GM19240 (cell line): ENCODE measurements at regions not wholly inside any gene's neighbourhood (a gene's known extent, or its start where the extent isn't known, plus 50 kb on each side); places are given as distances from the start of the nearest gene placed in this dataset.
"Not testable (repeated sequence)": the region's sequence is repeated elsewhere in the genome, so short reads cannot be mapped to it uniquely, and the experiment has no call there.

Experiments
- DNase-seq: peaks from one replicate; pipeline ENCODE4 v3.0.0; 2011; ENCODE audit warnings: low spot score; ENCODE audit not compliant: insufficient read length

DNA sequence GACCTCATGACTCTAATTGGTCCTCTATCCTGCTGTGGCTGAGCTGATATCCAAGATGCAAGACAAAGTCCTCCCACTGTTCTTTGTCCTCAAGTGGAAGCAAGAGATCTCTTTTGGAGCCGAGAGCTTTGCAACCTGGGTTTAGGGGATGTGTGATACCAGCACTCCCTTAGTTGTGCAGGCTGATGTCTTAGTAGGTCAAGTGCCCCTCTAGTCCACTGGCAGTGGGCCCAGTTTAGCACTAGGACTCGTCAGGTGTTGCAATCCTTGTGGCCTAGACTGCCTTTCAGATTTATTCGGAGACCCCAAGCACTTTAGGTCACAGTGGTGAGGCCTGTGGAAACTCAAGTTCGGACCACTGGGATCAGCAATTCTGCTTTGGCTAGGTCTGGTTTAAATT is 64.0 kb downstream of the GPRASP3 start:
- DNase-seq, result no peak

DNA sequence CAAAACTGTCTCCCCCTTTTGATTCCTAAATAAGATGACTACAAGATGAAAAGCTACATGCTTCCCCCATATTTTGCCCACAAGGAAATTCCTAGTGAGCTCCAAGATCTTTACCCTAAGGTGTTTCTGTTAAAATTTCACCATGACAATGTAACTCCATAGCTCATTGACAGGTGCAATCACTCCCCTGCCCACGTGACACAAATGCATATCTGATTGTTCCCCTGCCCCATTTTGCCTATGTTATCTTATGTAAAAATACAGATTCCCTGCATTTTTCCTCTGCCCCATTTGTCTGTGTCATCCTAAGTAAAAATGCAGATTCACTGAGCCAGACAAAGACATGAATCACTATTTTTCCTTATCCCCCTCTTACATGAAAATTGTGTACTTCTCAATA is 66.7 kb downstream of the GPRASP3 start:
- no peak for DNase-seq

DNA sequence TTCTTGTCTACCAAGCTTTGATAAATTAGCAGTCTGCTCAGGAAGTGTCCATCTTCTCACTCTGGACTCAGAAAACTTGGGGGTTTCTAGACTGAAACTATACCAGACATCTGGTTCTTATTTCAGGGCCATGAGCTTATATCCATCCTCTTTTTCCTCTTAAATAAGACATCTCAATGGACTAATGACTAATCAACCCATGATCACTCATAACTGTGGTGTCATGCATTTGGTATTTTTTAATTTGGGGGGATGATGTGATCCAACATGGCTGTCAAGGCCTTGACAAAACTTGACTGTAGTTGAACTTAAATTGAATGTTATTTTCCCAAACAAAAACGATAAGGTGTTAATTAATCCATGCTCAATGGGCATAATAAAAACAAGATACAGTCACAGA is 87.8 kb downstream of the GPRASP3 start:
- no peak for DNase-seq

DNA sequence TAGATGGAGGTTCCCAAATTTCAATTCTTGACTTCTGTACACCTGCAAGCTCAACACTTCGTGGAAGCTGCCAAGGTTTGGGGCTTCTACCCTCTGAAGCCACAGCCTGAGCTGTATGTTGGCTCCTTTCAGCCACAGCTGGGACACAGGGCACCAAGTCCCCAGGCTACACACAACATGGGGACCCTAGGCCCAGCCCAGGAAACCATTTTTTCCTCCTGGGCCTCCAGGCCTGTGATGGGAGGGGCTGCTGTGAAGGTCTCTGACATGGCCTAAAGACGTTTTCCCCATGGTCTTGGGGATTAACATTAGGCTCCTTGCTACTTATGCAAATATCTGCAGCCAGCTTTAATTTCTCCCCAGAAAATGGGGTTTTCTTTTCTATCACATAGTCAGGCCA is 97.7 kb downstream of the GPRASP3 start:
- not testable (repeated sequence) for DNase-seq

DNA sequence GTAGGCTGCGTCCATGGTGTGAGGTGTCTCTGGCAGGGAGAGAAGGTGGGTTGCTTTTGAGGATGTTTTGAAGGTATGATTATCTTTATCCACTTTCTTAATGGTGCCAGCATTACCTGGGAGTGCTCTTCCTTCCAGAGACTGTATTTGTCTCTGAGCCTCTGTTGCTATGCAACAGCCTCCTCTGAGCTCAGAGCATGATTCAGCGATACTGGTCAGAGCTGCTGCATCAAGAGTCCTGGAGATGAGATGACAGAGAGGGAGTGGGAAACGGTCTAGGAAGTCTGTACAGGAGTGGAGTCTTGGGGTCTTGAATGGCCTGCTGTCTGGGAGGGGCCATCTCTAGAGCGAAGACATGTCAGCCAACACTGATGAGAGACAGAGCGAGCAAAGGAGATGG is 104.4 kb upstream of the RAB40AL start:
- no peak for DNase-seq

DNA sequence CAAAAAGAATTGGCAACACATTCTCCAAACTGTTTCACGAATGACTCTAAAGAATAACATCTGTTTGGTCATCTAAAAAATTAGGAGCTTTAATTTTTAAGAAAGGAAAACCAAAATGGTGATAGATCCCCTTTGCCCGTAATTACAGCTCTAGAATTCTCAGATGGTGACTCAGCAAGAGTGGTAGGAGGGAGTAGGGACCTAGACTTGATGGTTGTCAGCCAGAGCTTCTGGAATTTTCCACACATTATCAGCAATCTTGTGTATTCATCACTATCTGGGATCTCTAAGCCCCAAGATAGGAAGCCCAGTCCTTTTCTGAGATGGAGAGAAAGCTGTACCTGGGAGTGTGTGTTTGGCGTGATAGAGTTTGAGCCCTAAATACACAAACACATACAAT is 103.9 kb upstream of the RAB40AL start:
- no peak for DNase-seq

DNA sequence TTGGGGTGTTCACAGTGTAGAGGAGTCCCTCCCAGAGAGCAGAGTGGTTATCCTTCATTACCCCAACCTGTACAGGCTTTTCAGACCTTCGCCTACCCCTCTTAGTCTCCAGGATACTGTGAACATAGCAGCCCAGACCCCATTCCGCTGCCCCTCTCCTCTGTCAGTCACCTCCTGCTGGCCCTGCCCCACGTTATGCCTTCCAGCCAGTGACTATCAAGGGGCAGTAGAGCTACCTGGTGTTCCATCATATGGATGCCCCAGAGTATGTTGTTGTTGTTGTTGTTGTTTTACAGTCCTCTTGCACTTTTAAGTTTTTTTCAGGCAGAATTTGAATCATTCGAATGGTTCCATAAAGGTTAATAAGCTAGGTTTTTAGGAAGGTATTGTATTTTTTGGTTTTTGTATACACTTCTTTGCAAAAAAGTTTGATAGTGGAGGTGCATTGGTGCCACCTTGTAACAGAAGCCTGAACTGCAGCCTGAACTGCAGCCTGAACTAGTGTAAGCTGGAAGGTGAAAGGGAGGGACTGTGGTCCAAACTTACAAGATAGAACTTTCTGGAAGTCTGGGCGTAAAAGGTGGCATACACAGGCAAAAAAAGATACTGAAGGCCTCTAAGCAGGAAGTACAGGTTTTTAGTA is 101.4 kb upstream of the RAB40AL start:
- DNase-seq, result no peak

DNA sequence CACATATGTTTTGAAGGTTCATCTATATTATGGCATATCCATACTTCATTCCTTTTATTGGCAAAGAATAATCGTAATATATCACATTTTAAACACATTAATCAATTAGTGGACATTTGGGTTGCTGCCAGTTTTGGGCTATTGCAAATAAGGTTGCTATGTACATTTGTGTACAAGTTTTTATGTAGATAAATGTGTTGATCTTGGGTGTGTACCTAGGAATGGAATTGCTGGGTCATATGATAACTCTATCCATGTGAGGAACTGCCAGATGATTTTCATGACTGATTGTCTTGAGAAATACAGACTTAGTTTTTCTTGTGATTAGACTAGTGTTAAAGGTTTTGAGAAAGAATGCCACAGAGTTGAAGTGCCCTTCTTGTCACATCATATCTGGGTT is 99.2 kb upstream of the RAB40AL start:
- no peak for DNase-seq

DNA sequence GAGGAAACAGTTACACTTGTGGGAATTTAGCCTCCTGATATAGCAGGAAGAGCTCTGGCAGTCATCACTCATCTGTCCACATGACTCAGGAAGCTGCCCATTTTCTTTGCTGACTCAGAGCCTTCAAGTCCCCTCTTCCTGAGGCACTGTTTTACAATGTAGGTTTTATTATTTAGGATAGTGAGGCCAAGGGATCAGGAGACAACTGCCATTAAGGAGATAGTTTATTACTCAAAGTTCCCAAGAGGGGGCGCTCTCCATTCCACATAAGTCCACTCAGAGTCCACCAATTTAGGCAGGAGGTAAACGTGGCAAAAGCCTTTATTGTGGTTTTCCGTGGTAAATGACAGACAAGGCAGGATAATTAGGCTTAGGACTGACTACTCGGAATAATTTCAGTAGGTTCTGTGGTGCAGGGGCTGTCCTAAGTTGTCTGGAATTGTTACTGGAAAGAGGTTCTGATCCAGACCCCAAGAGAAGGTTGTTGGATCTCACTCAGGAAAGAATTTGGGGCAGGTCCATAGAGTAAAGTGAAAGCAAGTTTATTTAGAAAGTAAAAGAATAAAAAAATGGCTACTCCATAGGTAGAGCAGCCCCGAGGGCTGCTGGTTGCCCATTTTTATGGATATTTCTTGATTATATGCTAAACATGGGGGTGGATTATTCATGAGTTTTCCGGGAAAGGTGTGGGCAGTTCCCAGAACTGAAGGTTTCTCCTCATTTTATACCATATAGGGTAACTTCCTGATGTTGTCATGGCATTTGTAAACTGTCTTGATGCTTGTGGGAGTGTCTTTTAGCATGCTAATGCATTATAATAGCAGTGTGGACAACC is 96.0 kb upstream of the RAB40AL start:
- DNase-seq, result no peak

DNA sequence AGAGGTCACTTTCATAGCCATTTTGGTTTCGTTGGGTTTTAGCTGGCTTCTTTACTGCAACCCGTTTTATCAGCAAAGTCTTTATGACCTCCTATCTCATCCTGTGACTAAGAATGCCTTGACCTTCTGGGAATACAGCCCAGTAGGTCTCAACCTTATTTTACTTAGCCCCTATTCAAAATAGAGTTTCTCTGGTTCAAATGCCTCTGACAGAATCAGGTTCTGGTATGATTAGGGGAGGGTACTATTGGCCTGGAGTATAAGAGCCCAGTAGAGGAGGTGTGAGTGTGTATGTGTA is 95.4 kb upstream of the RAB40AL start:
- no peak for DNase-seq

DNA sequence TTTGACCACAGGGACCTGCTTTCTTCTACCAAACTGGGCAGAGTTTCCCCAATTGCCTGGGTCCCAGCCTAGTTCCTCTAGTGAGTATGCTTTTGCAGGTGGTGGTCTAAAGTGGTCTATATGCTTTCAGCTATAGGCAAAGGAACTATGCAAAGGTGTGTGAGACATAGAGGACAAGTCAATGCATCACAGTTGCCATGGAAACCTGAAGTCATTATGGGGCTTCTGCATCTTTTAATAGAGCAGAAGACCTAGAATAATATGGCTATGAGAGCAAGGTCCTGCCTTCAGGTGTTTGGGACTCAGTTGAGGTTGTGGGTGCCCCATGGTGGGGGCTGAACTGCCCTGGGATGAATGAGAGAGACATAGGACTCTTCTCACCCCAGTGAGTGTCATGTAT is 92.1 kb upstream of the RAB40AL start:
- DNase-seq, result no peak

DNA sequence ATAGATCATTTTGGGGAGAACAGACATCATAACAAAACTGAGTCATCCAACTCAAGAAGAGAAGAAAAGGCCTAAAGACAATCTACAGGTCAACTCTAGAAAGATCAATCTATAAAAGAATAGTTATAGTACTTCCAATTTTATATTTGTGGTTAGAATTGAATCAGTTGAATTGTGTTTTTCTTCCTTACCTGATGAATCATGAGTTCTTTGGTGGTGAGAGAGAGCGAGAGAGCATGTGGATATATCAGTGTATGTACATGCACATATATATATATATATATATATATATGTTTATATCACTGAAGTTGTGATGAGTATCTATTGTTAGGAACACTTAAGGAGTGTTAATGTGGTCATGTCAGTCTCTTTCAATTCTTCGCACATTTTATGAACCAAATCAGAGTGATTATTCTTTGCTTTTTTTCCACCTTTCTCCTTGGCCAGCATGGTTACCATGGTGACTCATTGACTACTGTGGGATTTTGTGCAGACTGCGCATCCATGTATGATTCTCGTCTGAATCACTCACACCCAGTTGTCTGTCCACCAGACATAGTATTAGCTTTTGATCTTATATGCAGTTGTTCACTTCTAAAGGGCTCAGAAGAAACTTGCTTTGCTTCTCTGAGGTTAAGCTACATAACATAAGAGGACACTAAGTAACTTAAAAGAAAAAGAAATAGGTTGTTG is 90.4 kb upstream of the RAB40AL start:
- DNase-seq, result no peak

DNA sequence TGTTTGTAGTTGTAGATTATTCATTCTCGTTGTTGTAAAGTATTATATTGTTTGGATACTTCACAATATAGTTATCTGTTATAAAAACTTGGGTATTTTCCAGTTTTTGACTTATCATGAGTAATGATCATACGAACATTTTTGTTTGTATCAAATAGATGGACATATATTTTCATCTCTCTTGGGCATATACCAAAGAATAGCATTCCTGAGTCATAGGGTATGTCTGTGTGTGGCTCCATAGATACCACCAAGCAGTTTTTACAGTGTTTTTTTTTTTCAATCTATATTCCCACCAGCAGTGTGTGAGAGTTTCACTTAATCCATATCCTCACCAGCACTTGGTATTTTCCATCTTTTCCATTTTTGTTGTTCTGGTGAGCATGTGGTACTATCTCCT is 89.7 kb upstream of the RAB40AL start:
- DNase-seq, result no peak

DNA sequence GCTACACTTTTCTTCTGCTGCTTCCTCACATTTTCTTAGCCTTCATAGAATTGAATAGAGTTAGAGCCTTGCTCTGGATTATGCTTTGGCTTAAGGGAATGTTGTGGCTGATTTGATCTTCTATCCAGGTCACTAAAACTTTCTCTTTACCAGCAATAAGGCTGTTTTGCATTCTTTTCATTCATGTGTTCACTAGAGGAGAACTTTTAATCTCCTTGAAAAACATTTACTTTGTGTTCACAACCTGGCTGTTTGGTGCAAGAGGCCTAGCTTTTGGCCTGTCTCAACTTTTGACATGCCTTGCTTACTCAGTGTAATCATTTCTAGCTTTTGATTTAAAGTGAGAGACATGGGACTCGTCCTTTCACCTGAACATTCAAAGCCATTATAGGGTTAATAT is 87.7 kb upstream of the RAB40AL start:
- DNase-seq, result no peak

DNA sequence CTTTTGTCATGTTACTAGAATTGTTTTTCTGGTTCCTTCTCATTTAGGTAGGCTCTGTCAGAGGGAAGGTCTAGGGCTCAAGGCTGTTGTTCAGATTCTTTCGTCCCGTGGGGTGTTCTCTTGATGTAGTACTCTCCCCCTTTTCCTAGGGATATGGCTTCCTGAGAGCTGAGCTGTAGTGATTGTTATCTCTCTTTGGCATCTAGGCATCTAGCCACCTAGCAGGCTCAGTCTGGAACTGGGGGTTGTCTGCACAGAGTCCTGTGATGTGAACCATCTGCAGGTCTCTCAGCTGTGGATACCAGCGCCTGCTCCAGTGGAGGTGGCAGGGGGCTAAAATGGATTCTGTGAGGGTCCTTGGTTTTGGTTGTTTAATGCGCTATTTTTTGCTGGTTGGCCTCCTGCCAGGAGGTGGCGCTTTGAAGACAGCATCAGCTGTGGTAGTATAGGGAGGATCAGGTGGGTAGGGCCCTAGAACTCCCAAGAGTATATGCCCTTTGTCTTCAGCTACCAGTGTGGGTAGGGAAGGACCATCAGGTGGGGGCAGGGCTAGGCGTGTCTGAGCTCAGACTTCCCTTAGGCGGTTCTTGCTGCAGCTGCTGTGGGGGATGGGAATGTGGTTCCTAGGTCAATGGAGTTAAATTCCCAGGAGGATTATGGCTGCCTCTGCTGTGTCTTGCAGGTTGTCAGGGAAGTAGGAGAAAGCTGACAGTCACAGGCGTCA is 78.1 kb upstream of the RAB40AL start:
- not testable (repeated sequence) for DNase-seq

DNA sequence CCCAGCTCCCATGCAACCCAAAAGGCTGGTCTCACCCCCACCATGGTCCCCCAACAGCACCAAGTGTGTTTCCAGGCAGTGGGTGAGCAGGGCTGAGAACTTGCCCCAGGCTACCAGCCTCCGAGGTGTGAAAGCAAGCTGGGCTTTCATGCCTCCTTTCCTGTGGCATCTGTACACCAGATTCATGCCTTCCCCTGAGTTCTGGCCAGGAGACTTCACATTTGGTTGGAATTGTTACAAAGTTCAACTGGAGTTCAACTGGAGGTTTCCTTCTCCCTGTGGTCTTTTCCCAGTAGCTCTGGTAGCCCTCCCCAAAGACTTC is 77.6 kb upstream of the RAB40AL start:
- no peak for DNase-seq

DNA sequence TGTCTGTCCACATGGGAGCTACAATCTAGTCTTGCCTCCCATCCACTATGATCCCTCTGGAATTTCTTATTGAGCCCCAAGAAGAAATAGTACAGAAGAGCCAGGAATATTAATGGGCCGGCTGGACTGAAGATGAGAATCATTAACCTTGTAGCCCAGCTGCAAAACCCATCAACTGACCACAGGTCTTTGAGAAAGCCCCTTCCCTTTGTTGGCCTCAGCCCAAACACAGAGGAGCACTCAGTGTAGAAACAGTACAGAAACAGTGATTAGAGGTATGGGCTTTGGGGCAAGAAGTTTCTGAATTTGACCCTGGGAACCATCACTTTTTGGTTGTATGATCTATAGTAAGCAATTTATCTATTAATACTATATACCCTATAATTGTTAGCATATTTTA is 76.8 kb upstream of the RAB40AL start:
- no peak for DNase-seq

DNA sequence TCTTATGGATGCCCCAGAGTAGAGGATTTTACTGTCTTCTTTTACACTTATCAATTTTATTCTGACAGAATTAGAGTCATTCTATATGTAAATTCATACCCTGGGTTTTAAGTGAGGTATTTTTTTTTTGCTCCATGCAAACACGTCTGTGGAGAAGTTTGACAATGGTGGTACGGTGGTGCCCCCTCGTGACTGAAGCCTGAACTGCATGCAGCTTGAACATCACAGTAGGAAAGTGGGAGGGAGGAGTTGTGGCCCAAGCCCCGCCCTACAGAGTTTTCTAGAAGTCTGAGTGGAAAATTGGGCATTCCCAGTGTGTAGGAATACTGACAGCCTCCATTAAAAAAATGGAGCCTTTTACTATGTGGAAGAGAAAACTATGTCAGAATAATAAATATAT is 73.3 kb upstream of the RAB40AL start:
- DNase-seq, result peak; percentile 46

DNA sequence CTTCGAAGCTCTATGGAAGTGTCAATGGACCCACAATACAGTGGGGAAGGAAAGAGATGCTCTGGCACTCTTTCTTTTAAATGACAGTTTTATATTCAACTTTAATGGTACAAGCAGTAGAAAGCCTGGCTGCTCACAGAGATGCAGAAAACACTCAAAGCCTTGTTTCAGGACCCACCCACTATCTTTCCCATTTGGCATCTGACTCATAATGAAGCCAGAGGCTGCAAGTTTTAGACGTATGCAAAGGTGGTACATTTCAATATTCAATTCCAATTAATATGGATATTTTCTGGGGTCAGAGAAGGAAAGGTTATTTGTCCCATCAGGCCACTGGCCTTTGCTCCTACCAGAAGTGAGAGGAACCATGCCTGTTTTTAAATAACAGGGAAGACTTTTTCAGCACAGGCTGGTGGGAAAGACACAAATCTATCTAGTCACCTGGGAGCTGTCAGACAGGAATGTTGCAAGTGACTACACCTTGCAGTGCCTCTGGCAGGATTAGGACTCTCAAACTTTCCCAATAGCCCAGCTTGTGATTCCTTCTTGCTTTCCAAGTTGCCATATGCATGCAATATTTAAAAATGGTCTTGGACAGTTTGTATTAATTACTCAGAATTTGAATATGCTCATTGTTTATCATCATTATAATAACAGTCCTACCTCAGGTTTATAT is 70.0 kb upstream of the RAB40AL start:
- DNase-seq, result no peak

DNA sequence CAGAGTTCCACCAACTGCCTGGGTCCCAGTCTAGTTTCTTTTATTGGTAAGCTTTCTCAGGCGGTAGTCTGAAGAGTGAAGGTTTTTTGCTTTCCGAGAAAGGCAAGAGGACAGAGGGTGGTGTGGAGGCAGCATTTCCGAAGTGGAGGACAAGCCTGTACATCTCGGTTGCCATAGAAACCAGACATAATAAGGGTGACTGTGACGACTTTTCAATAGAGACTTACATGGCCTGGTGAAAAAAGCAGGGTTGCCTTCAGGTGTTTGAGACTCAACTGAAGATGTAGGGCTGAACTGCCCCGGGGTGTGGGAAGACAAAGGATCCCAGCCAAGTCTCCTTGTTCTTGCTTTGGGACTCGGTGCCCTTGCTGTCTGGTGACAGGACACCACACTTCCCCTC is 53.6 kb upstream of the RAB40AL start:
- no peak for DNase-seq
